Activated CD4-positive, alpha-beta memory T cell treated with anti-CD3 and anti-CD28 coated beads, Interleukin-2, amount 10 ng/mL, durations not matched to agents 7 days and 5 days (primary cell): ENCODE measurements at regions not wholly inside any gene's neighbourhood (a gene's known extent, or its start where the extent isn't known, plus 50 kb on each side); places are given as distances from the start of the nearest gene placed in this dataset.

ENCODE experiments used
- CTCF ChIA-PET: fragments of 350-600 bp; sonication (Branson Sonifier 250); formaldehyde crosslinking; loops from one replicate; lab custom pipeline; 2021; ENCODE audit warnings: antibody characterized with exemption, inconsistent platforms; lab: Charles Lee
- POLR2A ChIA-PET: fragments of 350-600 bp; sonication (Branson Sonifier 250); formaldehyde crosslinking; loops from one replicate; lab custom pipeline; 2021; ENCODE audit warnings: antibody characterized with exemption; lab: Charles Lee
- DNase-seq: peaks from one replicate; pipeline ENCODE4 v3.0.0-alpha.2; 2020
- H3K27ac Mint-ChIP-seq: one replicate; pipeline ENCODE4 v1.8.0; 2021; ENCODE audit warnings: mild to moderate bottlenecking, mixed read lengths
- H3K27me3 Mint-ChIP-seq: one replicate; pipeline ENCODE4 v1.8.0; 2021; ENCODE audit warnings: mixed read lengths
- H3K36me3 Mint-ChIP-seq: one replicate; pipeline ENCODE4 v1.8.0; 2021; ENCODE audit warnings: low read depth, mixed read lengths
- H3K4me1 Mint-ChIP-seq: one replicate; pipeline ENCODE4 v1.8.0; 2021; ENCODE audit warnings: mixed read lengths
- H3K4me3 Mint-ChIP-seq: one replicate; pipeline ENCODE4 v1.8.0; 2021; ENCODE audit warnings: mild to moderate bottlenecking, mixed read lengths
- H3K9me3 Mint-ChIP-seq: one replicate; pipeline ENCODE4 v1.8.0; 2021; ENCODE audit warnings: mixed read lengths

DNA sequence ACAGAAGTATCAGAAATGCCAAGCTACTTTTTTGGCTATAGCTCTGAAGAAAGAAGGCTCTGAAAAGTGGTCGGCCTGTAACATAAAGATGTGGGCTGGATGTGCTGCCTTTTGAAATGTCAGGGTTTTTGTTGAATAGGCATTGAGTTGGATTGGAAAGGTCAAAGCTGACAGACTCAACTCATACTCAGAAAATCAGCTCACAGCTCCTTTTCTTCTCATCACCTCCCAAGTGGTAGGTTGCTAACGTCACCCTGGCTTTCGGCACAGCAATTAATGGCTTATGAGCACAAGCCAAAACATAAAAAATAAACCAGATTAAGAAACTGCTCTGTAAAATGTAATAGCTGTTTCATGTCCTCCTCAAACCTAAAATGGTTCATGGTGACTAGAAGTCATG, 68.3 kb downstream of the KCNF1 start:
- Mint-ChIP-seq H3K4me1 (no peaks in the 10 kb centered on the region), H3K27me3 (peaks cover 8% of the 10 kb centered on the region), H3K9me3 (no peaks in the 10 kb centered on the region), H3K27ac (no peak overlapping the region), H3K36me3 (no peaks in the 10 kb centered on the region), H3K4me3 (no peak overlapping the region)
- no peak for DNase-seq
- ChIA-PET POLR2A (no interaction called here), CTCF (no interaction called here)

DNA sequence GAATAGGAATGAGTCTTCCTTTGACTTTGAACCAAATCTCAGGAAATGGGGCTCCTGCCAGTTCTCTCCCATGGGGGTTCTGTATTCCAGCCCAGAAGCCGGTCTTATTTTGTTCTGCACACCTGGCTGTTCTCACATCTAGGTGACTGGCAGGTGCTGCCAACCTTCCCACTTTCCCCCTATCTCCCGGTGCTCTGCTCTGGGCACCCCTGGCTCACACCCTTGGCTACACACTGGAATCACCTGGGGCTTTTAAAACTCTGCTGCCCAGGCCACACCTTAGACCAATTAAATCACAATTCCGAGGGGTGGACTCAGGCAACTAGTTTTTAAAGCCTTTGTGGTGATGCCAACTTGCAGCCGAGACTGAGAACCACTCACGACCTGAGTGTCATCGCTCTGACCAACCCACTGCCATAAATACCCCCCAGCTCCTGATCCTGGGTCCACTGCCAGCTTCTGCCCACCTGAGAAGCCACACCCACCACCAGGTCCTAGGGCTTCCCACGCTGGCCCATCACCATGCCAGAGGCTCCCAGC, 69.2 kb downstream of the KCNF1 start:
- POLR2A ChIA-PET, result no interaction called here
- Mint-ChIP-seq H3K4me3 (no peak overlapping the region), H3K27ac (no peak overlapping the region), H3K9me3 (no peaks in the 10 kb centered on the region), H3K4me1 (no peaks in the 10 kb centered on the region), H3K36me3 (no peaks in the 10 kb centered on the region), H3K27me3 (peaks cover 6% of the 10 kb centered on the region)
- CTCF ChIA-PET, result no interaction called here
- no peak for DNase-seq

DNA sequence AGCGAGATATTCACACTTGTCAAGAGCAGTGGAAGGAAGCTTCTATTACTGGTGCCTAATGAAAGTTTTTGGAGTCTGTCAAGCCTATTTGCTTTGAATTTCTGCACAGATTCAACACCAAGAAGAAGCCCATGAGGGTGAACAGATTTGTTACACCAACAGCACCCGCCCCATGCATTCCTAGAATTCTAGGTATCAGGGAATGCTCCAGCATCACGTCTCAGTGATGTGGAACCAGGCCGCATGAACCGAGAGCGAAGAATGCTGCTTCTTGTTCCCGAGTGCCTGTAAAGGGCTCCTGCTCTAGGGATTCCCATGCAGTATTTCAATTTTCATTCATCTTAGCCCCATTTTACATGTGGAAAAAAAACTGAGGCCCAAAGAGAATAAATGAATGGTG, 69.7 kb downstream of the KCNF1 start:
- Mint-ChIP-seq H3K9me3 (no peaks in the 10 kb centered on the region), H3K36me3 (no peaks in the 10 kb centered on the region), H3K27me3 (peaks cover 6% of the 10 kb centered on the region), H3K4me3 (no peak overlapping the region), H3K4me1 (no peaks in the 10 kb centered on the region), H3K27ac (no peak overlapping the region)
- DNase-seq, result no peak
- CTCF ChIA-PET, result no interaction called here
- POLR2A ChIA-PET, result no interaction called here

DNA sequence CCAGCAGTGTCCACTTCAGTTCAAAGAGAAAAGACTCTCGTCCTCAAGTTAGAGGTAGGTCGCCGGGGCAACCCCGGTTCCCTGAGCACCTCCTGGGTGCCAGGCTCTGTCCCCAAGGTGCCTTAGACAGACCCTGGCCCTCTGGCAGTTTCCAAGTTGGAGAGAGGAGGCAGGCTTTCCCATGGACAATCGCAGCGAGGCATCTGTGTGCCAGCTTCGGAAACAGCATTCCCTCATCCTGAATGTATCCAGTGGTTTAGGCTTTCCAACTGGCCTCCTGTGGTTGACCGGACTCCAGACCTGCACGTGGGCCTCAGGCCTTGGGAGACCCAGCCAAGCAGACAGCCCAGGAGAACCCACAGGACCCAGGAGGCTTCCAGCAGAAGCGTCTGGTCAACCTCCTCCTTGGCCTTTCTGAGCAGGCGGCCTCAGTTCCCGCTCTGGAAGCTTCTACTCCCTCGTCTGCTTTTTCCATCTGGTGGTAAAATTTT, 70.3 kb downstream of the KCNF1 start:
- H3K27ac Mint-ChIP-seq, result no peak overlapping the region
- POLR2A ChIA-PET, result no interaction called here
- no peak overlapping the region for H3K4me3 Mint-ChIP-seq
- no peaks in the 10 kb centered on the region for H3K4me1 Mint-ChIP-seq
- no peaks in the 10 kb centered on the region for H3K36me3 Mint-ChIP-seq
- H3K9me3 Mint-ChIP-seq, result no peaks in the 10 kb centered on the region
- H3K27me3 Mint-ChIP-seq, result peaks cover 2% of the 10 kb centered on the region
- DNase-seq, result no peak
- CTCF ChIA-PET, result no interaction called here

DNA sequence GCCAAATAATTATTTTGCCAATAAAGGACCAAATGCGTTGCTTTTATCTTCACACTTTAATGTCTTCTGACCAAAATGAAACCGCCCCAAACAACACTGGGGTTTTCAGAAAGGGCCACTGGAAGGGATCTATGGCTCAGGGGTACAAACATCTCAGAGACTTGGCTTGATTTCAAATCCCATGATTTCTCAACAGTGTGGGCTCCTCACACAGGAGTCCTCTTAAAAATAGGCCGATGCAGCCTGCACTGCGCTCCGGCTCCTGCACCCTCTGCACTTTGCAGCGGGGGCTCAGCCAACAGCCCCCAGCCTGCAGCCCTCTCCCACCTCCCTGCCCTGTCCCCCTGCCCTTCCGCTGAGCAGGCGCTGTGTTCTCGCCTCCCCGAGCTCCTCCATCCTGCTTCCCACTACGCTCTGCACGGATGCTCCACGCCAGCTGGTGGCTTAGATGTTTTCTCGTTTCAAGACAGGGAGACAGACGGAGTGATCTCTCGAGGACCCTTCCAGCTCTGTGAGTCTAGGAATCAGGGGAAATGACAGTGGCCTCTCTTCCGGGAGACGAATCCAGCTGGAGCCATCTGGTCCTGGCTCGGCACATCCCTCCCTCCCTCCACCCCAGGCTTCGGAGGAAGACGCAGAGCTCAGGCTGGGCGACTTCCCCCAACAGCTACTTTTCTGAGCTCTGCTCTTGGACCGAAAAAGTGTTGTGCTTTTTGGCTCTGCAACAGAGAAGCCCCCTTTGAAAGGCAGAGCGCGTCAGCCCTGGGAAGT, 71.4 kb downstream of the KCNF1 start:
- POLR2A ChIA-PET, result no interaction called here
- Mint-ChIP-seq H3K27me3 (no peaks in the 10 kb centered on the region), H3K4me3 (no peak overlapping the region), H3K9me3 (no peaks in the 10 kb centered on the region), H3K27ac (no peak overlapping the region), H3K36me3 (no peaks in the 10 kb centered on the region), H3K4me1 (no peaks in the 10 kb centered on the region)
- CTCF ChIA-PET, result interaction anchor here (1.1 kb wide), 1 partner anchor 147 kb away, joined by 3 read pairs; no protein-coding TSS in a partner anchor
- DNase-seq, result no peak

DNA sequence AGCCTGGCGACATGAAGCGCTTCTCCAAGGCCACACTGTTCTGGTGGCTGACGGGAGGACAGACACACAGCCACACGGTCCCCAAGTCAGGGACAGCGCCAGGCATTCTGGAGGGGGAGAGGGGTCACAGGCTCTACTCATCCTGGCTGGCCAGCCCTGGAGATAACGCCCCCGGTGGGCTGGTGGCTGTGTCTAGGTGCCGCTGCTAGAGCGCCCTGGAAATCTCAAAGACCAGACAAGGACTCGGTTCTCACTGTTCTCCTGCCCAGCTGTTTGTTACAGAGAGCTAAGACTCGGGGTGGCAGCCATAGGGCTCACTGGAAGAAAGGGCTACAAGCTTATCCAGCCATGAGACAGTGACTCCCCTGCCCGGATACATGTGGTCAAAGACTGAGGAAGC, 72.0 kb downstream of the KCNF1 start:
- H3K27me3 Mint-ChIP-seq, result no peaks in the 10 kb centered on the region
- H3K4me3 Mint-ChIP-seq, result no peak overlapping the region
- no peak for DNase-seq
- ChIA-PET POLR2A (no interaction called here), CTCF (interaction anchor here (1.1 kb wide), 1 partner anchor 148 kb away, joined by 3 read pairs; no protein-coding TSS in a partner anchor)
- H3K27ac Mint-ChIP-seq, result no peak overlapping the region
- H3K4me1 Mint-ChIP-seq, result no peaks in the 10 kb centered on the region
- H3K36me3 Mint-ChIP-seq, result no peaks in the 10 kb centered on the region
- H3K9me3 Mint-ChIP-seq, result no peaks in the 10 kb centered on the region

DNA sequence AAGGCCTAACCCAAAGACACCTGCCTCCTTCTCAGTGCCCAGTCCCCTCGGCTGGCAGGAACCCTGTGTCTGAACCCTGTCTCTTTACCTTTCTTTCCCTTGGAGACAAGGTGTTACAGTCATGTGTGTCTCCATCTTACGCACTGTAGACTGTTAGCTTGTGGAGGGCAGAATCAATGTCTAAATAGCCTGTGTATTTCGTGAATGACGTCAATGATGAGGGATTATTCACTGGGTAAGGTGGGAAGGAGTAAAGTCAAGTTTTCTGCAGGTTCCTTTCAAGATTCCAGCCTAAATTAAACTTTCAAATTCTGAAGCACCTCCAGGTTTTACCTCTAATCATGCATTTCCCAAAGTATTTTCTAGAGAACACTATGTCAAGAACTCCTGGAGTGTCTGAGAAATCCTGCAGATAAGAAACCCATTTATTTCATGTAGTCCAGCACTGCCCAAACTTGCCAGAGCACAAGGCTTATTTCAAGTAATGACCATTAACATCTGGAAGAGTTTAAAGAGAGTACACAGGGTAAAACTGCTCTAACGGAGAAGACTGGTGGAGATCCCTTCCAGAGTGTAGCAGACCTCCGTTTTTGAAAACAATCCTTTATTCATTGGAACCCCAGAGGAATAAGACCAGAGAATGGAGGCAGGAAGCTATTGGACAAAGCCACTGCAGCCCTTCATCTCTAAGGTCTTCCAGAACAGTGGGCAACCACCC, 72.8 kb downstream of the KCNF1 start:
- no peak for DNase-seq
- Mint-ChIP-seq H3K9me3 (no peaks in the 10 kb centered on the region), H3K36me3 (no peaks in the 10 kb centered on the region), H3K27me3 (no peaks in the 10 kb centered on the region), H3K4me3 (no peak overlapping the region), H3K27ac (no peak overlapping the region), H3K4me1 (no peaks in the 10 kb centered on the region)
- CTCF ChIA-PET, result no interaction called here
- POLR2A ChIA-PET, result no interaction called here

DNA sequence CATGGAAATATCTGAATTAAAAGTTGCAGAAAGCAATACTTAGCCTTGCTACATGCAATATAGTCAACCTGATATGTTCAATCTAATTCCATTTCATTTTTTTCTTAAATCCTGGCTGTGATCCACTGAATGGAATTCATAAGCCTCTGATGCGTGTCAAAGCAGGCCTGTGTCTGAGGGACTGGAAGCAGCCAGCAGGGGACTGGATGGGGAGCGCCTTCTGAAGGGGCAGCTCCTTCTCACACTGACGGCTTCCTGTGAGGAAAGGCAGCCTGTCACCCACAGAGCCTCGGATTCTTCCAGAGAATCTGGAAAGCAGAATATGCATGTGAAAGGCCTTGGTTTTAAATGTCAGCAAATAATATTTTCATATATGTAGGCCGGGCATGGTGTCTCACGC, 73.5 kb downstream of the KCNF1 start:
- H3K9me3 Mint-ChIP-seq, result no peaks in the 10 kb centered on the region
- no peaks in the 10 kb centered on the region for H3K27me3 Mint-ChIP-seq
- ChIA-PET CTCF (no interaction called here), POLR2A (no interaction called here)
- no peak overlapping the region for H3K4me3 Mint-ChIP-seq
- no peaks in the 10 kb centered on the region for H3K4me1 Mint-ChIP-seq
- no peak overlapping the region for H3K27ac Mint-ChIP-seq
- no peak for DNase-seq
- H3K36me3 Mint-ChIP-seq, result no peaks in the 10 kb centered on the region

DNA sequence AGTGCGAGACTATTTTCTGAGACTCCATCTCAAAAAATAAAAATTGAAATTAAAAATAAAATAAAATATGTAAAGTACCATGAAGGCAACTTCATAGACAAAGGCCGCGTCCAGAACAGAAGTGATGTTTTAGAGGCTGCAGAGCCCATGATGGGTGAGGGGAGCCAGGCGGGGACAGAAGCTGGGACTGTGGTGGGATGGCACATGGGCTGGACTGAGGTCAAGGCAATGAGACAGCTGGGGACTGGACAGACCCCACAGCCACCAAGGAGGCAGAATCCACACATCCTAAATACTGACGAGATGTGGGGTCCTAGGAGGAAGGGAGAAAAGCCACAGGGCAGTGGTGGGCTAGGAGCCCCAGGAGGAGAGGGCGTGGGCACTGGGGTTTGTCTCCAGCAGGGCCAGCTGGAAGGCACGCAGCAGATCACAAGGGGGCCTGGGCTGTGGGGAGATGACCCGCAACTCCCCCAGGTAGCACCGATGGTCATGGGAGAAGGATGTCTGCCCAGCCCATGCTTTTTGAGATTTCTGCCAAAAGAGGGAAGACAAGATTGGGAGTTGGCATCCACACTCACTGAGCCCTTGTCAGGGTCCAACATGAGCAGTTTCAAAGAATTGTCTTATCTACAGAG, 74.3 kb downstream of the KCNF1 start:
- no peaks in the 10 kb centered on the region for H3K27me3 Mint-ChIP-seq
- CTCF ChIA-PET, result interaction anchor here (0.6 kb wide), 1 partner anchor 679 kb away, joined by 3 read pairs; no protein-coding TSS in a partner anchor
- DNase-seq, result no peak

DNA sequence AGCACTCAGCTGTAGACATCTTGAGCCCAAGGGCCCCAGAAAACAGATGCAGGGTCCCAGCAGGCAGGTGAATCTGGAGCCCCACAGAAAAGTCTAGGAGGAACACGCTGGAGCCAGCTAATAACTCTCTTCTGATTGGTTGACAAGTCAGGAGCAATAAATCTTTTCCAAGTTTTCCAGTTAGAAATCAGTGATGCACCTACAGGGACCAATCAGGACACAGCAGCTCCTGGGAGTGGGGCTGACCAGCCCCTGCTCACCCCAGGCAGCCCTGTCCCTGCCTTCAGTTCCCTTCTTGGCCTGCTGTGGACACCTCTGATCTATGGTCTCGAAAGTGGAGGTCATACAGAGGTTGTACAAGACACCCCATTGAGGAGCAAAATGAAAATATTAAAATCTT, 75.7 kb downstream of the KCNF1 start:
- no peak overlapping the region for H3K27ac Mint-ChIP-seq
- POLR2A ChIA-PET, result no interaction called here
- CTCF ChIA-PET, result interaction anchor here (1.5 kb wide), 1 partner anchor 154 kb away, joined by 4 read pairs; no protein-coding TSS in a partner anchor
- H3K4me1 Mint-ChIP-seq, result no peaks in the 10 kb centered on the region
- no peaks in the 10 kb centered on the region for H3K36me3 Mint-ChIP-seq
- no peaks in the 10 kb centered on the region for H3K9me3 Mint-ChIP-seq
- H3K27me3 Mint-ChIP-seq, result no peaks in the 10 kb centered on the region
- no peak for DNase-seq
- H3K4me3 Mint-ChIP-seq, result no peak overlapping the region

More for the DNA sequence above, 74.3 kb downstream of the KCNF1 start:
- no peak overlapping the region for H3K27ac Mint-ChIP-seq
- no peaks in the 10 kb centered on the region for H3K4me1 Mint-ChIP-seq
- H3K9me3 Mint-ChIP-seq, result no peaks in the 10 kb centered on the region
- no peaks in the 10 kb centered on the region for H3K36me3 Mint-ChIP-seq
- H3K4me3 Mint-ChIP-seq, result no peak overlapping the region
- POLR2A ChIA-PET, result no interaction called here

DNA sequence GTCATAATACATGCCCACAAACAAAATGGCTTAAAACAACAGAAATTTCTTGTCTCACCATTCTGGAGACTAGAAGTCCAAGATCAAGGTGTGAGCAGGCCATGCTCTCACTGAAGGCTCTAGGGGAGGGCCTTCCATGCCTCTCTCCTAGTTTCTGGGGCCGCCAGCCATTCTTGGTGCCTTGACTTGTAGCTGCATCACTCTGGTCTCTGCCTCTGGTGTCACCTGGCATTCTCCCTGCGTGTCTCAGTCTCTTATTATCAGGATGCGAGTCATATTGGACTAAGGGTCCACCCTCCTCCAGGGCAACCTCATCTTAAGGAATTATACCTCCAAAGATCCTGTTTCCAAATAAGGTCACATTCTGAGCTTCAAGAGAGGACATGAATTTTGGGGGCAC, 76.1 kb downstream of the KCNF1 start:
- ChIA-PET POLR2A (no interaction called here), CTCF (interaction anchor here (1.5 kb wide), 1 partner anchor 155 kb away, joined by 4 read pairs; no protein-coding TSS in a partner anchor)
- Mint-ChIP-seq H3K4me1 (no peaks in the 10 kb centered on the region), H3K36me3 (no peaks in the 10 kb centered on the region), H3K27me3 (no peaks in the 10 kb centered on the region), H3K4me3 (no peak overlapping the region), H3K27ac (no peak overlapping the region), H3K9me3 (no peaks in the 10 kb centered on the region)
- no peak for DNase-seq

DNA sequence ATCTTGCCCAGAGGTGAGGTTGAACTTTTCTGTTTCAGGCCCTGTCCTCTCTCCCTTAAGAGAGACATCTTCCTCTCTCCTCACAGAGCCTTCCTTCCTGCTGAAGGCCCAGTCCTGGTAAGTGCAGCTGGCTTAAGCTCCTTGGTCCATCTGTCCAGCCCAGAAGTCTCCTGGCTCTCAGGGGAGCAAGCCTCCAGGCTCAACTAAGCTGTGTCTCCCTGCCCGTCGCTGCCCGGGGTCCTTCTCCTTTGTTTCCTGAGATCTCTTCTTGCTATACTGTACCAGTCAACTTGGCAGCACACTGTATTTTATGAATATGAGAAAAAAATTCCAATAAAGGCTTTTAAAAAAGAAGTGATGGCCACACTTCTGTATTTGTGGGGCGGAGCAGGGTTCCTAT, 77.4 kb downstream of the KCNF1 start:
- H3K27ac Mint-ChIP-seq, result no peak overlapping the region
- POLR2A ChIA-PET, result no interaction called here

DNA sequence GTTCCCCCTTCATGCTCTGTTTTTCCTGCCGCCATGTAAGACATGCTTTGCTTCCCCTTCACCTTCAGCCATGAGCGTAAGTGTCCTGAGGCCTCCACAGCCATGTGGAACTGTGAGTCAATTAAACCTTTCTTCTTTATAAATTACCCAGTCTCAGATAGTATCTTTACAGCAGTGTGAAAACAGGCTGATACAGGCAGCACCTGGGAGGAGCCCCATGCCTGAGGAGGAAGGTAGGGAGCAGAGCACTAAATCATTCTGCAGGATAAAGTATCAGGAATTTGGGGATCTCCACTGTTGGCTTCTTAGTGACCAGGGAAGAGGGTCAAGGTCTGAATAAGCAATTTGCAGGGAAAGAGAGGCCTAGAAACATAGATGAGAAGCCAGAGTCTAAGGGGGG, 78.0 kb downstream of the KCNF1 start:
- no peaks in the 10 kb centered on the region for H3K27me3 Mint-ChIP-seq
- no peaks in the 10 kb centered on the region for H3K9me3 Mint-ChIP-seq
- ChIA-PET CTCF (no interaction called here), POLR2A (no interaction called here)
- H3K4me3 Mint-ChIP-seq, result no peak overlapping the region
- no peak for DNase-seq
- no peaks in the 10 kb centered on the region for H3K36me3 Mint-ChIP-seq
- no peak overlapping the region for H3K27ac Mint-ChIP-seq
- H3K4me1 Mint-ChIP-seq, result no peaks in the 10 kb centered on the region

More for the DNA sequence above, 77.4 kb downstream of the KCNF1 start:
- DNase-seq, result no peak
- H3K4me3 Mint-ChIP-seq, result no peak overlapping the region
- H3K36me3 Mint-ChIP-seq, result no peaks in the 10 kb centered on the region
- CTCF ChIA-PET, result no interaction called here
- H3K4me1 Mint-ChIP-seq, result no peaks in the 10 kb centered on the region
- H3K9me3 Mint-ChIP-seq, result no peaks in the 10 kb centered on the region
- no peaks in the 10 kb centered on the region for H3K27me3 Mint-ChIP-seq
